HG02642 (cell line): ENCODE measurements at regions not wholly inside any gene's neighbourhood (a gene's known extent, or its start where the extent isn't known, plus 50 kb on each side); places are given as distances from the start of the nearest gene placed in this dataset.
"Not testable (repeated sequence)": the region's sequence is repeated elsewhere in the genome, so short reads cannot be mapped to it uniquely, and the experiment has no call there.

Experiments used
- ATAC-seq: cut with Tn5 transposase; IDR thresholded peaks from one replicate; pipeline ENCODE4 v1.9.1; 2021; ENCODE audit warnings: mild to moderate bottlenecking; ENCODE audit not compliant: unreplicated experiment, poor library complexity

DNA sequence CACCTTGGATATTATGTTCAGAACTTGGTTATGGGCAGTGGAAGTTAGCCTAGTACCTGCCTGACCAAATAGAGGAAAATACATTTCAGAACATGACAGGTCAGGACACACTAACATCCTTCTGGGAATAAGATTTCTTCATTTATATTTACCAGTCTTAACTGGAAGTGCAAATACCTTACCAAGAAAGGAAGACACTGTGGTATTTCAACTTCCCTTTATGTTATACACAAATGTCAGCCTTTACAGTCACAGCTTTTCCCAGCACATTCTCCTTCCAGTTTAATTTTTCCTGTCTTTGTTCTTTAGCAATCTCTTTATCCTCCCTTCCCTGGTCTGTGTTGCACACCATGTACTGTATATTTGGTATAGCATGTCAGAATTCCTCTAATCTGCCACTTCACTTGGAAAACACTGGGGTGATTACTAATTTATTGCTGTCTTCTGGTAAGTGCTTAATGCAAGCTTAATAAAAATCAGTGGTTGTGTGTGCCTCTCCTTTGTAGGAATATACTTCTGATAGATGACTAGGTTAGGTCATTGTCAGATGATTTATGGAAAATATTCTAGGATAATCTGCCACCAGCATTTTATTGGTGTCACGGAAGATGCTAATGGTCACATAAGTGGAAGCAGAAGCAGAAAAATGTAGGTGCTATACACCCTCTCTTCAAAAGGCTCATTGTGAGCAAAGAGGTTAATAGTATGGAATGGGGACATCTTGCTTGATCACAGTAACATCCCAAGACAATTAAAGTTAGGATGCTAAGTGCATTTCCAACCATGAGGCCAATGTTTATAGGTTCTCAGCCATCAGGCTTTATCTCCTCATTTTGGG is 124.3 kb upstream of the STARD13 start:
- ATAC-seq = no peak

DNA sequence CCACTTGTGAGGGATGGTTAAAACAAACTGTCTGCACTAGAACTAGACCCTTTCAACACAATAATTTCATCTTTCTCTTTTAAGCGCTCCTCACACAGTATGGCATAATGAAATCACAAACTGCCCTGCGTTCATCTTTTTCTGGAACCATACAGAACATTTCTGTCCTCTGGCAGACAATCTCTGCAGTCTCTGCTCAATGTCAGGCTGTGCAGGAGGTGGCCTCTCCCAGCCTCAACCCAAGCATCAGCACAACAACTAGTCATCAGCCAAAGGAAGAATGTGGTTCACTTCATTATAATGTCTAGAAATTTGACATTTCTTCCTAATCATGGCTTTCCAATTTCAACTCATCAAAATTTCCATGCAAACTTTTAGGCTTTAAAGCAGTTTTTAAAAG is 125.1 kb upstream of the STARD13 start:
- ATAC-seq = no peak

DNA sequence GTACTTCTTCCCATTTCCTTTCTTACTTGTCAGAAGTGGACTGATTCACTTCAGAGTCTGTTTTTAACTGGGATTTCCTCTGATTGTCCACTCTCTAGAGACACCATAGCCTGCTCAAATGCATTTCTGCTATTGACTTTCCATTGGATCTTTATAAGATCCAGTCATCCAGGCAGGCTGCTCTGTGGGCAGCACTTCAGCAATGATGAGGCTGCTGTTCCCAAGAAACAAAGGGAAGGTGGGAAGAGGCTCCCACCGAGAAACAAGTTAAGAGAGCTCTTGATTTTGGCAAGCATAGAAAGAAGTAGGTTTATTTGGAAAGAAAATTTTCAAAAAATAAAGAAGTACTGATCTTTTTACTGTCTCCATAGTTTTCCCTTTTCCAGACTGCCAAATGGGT is 125.8 kb upstream of the STARD13 start:
- no peak for ATAC-seq

DNA sequence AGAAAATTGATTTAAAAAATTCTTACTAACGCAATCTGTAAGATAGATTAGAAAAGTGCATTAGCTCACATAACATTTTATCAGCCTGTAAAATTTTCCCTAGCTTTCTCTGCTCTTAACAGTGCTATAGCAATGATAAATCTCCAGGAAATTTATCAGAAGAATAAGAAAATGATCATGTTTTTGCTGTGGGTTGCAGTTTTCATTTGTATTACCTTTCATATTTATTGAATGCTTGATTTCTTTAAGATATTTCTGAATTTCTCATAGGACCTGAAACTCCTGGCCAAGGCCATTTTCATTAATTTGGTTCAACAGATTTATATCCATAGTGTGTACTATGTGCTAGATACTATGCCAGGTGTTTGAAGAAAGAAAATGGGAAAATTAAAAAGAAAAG is 130.3 kb upstream of the STARD13 start:
- no peak for ATAC-seq

DNA sequence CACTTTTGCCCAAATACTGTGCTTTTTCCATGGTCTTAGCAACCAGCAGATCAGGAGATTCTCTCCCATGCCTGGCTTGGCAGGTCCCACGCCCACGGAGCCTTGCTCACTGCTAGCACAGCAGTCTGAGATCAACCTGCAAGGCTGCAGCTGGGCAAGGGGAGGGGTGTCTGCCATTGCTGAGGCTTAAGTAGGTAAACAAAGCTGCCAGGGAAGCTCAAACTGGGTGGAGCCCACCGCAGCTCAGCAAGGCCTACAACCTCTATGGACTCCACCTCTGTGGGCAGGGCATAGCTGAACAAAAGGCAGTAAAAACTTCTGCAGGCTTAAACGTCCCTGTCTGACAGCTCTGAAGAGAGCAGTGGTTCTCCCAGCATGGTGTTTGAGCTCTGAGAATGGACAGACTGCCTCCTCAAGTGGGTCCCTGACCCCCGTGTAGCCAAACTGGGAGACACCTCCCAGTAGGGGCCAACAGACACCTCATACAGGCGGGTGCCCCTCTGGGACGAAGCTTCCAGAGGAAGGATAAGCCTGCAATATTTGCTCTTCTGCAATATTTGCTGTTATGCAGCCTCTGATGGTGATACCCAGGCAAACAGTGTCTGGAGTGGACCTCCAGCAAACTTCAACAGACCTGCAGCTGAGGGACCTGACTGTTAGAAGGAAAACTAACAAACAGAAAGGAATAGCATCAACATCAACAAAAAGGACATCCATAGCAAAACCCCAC is 132.8 kb upstream of the STARD13 start:
- not testable (repeated sequence) for ATAC-seq

DNA sequence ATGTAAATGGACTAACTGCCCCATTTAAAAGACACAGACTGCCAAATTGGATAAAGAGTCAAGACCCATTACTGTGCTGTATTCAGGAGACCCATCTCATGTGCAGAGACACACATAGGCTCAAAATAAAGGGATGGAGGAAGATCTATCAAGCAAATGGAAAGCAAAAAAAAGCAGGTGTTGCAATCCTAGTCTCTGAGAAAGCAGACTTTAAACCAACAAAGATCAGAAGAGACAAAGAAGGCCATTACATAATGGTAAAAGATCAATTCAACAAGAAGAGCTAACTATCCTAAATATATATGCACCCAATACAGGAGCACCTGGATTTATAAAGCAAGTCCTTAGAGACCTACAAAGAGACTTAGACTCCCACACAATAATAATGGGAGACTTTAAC is 134.6 kb upstream of the STARD13 start:
- not testable (repeated sequence) for ATAC-seq

DNA sequence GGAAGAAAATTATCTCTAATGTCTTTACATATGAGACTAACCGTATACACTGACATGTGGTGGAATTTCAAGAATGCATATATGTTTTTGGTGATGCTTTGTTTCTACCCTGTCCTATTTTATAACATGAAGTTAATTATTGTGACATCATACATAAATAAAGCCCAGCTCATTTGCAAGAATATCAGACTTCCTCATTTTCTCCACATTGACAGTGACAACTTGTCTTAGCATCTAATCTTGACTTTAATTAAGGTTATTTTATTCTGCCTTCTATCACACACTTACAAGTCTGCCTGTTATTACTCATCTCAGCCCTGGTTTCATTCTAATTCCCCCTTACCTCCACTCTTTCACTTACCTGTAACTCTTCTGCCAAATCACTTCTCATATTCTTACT is 140.6 kb upstream of the STARD13 start:
- no peak for ATAC-seq

DNA sequence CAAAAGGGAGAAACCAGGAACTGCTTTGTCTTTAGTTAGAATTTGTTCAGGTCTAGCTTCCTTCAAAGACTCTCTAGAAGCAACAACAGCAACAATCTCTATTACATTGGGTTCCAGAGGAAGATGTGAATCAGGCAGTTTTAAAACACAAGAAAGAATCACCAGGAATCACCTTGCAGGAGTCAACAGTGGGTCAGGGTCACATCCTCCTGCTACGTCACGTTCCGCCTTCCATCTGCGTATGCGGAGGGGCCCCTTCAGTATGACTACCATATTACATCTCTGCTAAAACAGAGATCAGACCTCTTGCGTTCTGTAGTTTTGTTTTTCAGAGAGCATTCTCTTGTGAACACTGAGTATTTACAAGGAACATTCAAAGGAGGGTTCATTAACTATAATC is 147.8 kb upstream of the STARD13 start:
- ATAC-seq = no peak

DNA sequence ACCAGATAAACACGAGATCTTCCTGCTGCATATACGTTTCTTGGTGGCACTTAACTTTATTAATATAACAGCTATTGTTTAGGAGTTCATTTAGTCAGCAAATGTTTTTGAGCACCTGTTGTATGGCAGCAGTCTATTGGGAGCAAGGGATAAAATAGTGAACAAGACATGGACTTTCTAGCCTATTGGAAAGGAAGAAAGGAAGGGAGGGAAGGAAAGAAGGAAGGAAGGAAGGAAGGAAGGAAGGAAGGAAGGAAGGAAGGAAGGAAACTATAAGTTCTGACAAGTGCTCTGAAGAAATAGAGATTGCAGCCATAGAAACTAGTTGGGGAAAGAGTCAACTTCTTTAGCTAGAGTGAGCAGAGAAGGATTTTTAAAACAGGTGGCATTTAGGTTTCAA is 149.1 kb upstream of the STARD13 start:
- ATAC-seq = no peak

DNA sequence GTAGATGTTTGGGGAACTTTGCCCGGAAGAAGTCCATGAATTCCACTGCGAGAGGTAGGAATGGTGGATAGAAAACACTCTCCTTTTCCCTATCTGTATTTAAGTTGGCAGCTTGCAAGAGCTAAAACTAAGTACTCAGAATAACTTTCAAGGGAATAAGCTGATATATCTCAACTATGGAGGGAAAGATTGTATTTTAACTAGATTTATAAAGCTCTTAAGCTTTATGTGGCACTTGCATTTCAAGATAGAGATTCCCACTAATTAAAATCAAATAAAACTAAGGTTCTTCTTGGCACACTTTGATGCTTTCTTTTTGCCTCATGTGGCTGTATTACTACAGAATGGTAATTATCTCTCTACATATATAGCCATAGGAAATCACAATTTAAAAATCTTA is 149.7 kb upstream of the STARD13 start:
- ATAC-seq = no peak

DNA sequence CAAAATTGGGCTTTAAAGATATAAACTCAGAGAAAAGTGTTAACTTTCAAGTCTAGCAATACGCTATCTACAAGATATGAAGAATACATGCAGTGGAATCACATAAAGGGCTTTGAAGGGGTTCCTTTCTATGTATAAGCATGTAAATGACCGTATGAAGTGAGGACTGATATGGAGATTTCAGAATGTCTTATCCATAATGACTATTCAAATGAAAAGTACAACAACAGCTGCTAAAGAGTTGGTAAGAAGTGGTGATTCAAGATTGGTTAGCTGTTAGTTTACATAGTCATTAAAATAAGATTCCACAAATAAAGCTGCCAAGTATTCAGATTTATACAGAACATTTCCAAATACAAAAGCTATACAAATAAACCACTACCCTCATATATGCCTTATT is 153.4 kb upstream of the STARD13 start:
- no peak for ATAC-seq

DNA sequence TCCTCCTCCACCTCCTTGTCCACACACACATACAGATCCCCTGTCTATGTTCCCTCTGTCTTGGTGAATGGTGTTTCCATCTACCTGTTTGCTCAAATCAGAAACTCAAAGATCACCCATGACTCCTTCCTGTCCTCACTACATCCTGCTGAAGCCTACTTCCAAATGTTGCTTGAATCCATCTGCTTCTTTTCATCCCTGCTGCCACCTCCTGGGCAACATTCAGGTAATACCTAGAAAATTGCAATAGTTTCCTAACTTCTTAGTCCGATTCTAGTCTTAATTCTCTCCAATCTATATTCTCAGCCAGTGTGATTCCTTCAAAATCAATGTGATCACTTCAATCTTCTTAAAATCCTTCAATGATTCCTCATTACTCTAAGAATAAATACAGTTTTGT is 155.5 kb upstream of the STARD13 start:
- ATAC-seq = no peak

DNA sequence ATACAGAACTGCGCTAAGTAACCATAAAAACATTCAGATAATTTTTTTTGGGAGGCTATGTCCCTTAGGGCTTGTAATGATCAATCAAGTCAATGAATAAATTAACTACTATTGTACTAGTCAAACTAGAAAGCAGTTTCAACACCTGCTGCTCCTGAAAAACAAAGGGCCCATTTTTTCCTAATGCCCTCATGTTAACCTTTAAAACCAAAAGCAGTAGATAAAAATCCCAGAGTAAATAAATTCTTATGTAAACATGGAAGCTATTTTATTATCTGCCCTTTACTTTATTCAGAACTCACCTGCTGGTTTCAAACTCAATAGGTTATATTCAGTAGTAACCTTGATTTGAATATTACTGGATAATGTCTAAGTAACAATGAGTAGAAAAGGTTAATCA is 159.5 kb upstream of the STARD13 start:
- no peak for ATAC-seq

DNA sequence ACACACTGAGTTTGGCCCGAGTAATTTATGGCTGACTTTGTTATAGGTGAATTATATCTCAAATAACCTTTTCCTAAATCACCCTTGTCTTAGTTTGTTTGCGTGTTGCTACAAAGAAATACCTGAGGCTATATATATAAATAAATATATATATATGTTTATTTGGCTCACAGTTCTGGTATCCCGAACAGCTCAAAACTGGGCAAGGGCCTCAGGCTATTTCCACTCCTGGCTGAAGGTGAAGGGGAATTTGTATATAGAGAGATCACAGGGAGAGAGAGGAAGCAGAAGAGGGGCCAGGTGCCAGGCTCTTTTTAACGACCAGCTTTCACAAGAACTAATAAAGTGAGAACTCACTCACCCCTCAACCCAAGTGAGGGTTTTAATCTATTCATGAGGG is 159.9 kb upstream of the STARD13 start:
- ATAC-seq = no peak

DNA sequence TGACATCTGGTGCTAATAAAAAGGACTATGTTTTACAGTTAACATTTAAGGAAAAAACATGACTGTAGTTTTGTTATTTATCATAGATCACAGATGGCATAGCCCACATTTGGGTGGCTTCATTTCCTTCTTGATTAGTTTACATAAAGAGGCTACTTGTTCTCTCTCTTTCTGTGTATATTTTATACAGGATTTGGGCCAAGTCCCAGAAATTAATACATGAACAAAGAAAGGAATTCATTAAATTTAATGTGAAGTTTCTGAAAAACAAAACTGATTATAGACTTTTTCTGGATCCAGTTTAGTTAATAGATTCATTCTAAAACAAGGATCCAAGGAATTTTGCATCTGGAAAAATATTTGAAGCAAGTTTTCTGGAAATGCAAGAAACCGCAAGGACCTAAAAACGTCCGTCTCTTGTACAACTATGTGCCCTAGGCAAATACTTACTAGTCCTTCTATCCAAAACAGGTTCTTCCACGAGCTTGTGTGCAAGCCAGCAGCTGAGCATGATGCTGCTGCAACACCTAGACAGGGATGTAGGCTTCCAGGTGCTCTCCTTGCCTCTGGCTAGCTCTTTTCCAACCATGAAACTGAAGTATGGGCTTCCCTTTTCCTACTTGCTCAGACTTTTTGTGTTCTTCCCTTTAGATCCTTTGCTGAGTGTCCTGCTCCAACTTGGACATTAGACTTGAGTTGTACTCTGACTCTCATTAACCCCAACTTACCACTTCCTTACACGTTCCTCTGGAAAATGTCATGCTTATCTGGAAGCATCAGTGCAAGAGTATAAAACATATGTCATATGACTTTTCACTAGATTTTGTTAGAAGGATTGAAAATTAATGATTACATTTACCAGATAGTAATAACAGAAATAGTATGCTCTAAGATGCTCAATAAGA is 161.5 kb upstream of the STARD13 start:
- ATAC-seq = no peak

DNA sequence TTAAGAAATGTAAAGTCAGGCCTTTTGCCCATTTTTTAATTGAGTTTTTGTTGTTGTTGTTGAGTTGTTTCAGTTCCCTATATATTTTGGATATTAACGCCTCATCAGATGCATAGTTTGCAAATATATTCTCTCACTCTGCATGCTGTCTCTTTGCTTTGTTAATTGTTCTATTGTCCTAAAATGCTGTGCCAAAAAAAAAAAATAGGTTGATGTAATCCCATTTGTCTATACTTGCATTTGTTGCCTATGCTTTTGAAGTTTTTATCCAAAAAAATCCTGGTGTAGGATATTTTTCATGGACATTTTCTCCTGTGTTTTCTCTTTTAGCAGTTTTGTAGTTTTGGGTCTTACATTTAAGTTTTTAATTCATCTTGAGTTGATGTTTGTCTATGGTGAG is 163.3 kb upstream of the STARD13 start:
- ATAC-seq = no peak

DNA sequence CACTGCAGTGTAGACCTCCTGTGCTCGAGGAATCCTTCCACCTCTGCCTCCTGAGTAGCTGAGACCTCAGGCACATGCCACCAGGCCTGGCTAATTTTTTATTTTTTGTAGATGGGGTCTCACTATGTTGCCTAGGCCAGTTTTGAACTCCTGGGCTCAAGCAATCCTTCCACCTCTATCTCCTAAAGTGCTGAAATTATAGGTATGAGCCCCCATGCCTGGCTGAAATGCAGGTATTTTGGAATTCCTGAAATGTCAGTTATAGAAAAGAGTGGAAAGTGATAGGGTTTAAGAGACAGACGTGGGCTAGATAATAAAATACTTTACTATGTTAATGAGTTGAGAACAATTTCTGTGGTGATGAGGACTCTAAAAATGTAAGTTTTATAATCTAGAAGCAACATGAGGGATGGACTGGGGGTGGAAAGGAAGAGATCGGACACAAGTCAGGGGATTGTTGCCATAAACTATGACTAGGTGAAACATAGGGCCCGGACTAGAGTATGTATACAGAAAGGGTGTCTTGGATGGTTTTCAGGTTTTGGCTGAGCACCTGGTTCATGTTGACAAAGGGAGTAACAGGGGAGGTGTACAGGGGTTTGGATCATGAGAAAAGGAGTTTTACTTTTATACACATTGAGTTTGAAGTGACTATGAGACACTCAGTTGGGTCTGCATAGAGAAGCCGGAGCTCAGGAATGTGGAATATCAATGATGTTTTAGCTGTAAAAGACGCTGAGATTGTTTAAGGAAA is 165.6 kb upstream of the STARD13 start:
- ATAC-seq = no peak

DNA sequence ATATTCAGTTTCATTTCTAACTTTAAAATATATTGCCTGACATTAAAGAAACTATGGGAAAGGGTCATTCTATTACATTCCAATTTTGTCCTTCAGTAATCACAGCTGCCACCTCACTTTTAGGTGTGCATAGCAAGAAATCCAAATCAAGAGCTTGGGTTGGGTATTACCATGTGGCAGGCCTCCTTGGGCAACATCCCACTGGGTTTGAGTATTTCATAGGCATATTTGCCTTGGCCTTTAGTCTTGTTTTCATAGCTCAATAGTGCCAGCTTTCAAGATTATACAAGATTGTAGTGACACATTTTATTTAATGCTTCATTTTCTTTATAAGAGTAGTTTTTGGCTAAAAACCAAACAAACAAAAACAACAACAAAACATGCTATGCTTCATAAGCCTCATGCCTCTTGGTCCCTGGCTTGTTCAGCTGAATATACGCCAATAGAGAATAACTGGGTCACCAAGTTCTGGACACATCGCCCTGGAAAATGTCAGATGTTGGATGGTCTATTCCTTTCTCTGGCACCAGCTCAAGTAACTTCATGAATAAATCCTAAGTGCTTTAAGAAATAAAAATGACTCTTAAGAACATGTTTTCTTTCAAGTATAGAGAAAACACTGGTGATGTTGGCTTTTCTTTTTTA is 167.4 kb upstream of the STARD13 start:
- ATAC-seq = no peak

DNA sequence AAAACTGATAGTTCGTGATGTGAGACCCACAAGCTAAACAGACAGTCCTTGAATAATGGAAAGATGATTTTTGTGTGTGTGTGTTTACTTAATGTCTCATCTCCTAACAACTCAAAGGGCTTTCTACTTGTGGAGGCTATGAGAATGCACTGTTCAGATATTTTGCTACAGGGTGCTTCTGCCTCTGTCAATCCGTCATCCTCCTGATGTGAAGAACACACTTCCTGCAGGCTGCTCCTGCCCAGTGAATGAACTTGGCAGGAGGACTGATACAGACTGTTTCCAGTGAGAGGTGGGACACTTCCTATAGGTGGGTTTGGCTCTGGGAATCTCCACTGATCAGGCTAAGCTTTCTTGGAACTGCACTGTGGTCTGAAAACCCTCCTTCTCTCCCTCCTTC is 168.4 kb upstream of the STARD13 start:
- ATAC-seq = no peak
